ENCODE measurements at regions not wholly inside any gene's neighbourhood (a gene's known extent, or its start where the extent isn't known, plus 50 kb on each side); places are given as distances from the start of the nearest gene placed in this dataset.
"Not testable (repeated sequence)": the region's sequence is repeated elsewhere in the genome, so short reads cannot be mapped to it uniquely, and the experiment has no call there.

DNA sequence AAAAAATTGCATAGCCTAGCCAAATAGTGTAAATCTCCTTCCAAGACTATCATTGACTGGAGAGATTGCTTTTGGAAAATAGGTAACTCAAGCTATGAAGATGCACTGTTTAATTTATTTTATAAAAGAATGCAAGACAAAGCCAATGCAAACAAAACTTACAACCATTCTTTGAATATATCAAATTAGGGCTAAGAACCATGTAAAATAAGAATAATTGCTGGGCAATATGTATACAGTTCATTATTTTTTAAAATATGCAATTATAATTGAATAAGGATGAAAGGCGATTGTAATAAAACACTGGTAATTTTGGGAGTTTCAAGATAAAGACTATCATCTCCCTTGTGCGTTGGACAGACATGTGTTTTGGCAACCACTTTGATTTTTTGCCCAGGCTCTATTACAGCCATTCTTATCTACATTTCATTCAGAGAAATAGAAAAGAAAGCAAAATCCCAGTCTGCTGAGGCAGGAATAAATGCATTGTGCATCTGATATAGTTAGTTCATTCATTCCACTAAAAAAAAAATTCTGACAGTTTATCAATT lies 242.3 kb upstream of the ROBO1 start:
- no peak for DNase-seq

DNA sequence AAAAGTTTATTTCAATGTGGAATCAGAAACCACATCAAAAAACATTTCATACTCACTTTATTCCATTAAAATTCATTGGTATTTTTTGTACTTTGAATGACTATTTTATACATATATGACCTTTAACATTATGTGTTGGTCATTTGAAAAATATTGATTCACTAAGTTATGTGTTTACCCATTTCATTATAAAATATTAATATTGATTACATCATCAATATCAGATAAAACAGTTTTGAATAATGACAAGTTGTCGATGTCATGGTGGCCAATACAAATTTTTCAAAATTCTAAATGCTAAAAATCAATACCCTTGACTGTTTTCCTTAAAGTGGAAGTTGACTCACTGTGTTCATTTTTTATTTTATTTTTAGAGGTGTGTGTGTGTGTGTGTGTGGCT lies 239.7 kb upstream of the ROBO1 start:
- DNase-seq = no peak

DNA sequence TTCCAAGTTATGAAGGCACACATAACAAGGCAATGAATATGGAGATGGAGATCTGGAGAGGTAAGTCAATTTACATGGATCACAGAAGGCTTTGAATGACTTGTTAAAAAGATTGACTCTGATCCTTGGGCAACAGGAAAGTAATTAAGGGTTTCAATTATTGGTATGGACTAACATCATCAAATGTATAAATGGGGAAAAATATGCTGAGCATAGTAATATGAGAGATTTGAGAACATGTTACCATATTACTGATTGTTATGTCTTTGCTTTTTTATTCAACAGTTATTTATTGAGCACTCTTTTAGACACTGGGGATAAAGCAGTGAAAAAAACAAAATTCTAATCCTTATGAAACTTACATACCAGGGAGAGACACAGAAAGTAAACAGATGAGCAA lies 238.5 kb upstream of the ROBO1 start:
- DNase-seq = no peak

DNA sequence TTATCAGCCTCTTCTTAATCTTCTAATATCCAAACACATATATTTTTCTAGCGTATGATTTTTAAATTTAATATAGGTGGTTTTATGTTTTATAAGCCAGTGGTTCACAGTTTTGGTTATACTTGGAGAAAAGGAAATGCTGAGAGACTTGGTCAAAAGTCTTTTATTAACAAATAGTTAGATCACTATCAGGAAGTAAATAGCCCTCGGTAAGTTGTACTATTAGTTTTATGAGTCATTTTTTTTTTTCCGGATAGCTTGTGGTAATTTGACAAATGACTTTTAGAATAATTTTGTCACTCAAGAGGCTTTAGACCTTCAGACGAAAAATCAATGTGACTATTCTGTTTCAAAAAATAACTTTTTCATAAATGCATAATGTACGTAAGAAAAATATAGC lies 232.2 kb upstream of the ROBO1 start:
- DNase-seq = no peak

DNA sequence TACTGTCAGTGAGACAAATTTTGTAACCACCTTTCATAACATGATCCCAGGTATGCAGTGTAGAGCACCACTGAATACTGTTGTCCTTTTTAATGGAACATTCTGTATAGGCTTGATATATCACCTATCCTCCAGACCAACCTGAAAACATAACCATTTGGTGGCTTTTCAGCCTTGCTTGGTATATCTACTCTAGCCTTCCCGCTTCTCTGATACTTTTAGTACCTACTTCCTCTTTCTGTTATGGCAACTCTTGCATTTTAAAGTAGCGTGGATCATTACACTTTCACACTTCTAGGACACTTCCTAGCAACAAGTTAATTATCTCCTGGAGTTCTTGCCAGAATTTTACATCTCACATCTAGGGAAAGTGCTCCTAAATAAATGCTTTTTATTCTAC lies 226.6 kb upstream of the ROBO1 start:
- DNase-seq = no peak

DNA sequence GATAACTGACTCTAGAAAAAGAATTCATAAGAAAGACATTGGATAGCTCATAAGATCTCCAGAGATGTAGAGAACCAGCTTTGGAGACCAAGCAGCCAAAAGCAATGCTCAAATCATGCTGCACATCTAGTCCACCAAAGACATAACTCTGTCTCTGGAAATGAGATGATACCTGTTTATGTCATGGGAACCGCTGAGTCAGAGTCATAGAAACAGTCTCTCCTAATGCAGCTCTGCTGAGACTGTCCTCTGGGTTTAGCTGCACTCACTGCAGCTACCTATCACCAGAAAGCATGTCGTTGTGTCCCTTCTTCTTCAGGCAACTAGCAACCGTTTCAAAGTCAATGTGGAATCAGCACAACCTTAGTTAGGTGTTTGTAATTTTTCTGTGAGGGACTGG lies 218.5 kb upstream of the ROBO1 start:
- no peak for DNase-seq

DNA sequence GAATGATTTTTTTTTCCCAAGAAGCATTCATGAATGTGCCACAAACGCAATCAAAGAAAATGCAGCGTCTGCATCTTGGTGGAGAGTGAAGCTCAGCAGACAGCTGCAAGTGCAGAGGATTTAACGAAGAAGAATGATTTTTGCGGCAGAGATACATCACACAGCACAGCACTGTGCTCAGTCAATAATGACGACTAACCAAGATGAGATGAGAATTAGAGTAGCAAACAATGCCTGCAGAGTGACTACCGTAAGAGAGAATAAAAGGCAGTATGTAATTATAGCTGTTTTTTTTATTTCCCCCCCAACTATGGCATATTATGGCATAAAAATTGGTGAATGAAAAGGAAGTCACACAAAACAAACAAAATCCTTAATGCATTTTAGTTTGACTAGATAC lies 218.0 kb upstream of the ROBO1 start:
- no peak for DNase-seq

DNA sequence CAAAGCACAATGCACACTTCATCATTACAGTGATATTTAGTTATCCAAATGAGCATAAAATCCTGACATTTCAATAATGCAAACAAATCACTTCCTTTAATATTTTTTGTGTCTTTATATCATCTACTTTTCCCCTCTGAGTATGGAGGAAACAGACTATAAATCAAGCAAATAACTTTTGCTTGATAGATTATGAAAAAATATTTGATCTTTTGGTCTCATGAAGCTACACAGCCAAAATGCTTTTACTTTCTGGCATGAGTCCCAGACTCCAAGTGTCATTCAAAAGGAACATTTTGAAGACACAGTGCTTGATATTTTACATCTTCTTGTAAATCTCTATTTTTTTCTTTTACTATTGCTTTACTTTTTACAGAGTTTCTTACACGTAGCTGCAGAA lies 215.3 kb upstream of the ROBO1 start:
- DNase-seq = no peak

DNA sequence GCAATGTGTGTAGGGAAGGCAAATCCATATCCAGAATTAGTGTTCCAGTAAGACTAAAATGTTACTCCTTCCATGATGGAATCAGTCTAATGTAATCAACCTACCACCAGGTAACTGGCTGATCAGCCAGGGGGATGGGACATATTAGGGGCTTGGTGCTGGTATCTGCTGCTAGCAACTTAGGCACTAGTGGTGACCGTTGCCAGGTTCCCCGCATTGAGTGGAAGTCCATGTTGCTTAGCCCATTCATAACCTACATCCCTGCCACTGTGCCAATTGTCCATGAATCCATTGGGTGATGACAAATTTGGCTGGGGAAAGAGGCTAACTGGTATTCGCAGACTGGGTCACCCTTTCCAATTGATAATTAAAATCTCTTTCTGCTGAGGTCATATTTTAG lies 212.2 kb upstream of the ROBO1 start:
- no peak for DNase-seq

DNA sequence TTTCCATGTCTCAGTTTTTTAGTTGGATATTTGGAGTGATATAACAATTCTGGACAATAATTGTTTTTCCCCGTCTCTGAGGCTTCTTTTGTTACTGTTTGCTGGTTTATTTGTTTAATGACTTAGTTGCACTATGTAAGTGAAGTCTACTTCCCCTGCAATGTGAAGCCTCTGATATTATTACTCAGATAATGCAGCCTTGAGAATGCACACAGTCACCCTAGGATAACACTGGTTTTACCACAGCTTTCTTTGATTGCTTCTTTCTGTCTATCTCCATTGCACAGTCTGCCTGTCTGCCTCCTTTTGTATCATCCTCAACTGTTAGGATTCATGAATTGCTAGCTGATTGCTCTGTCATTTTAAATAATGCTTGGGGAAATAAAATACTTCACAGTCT lies 208.7 kb upstream of the ROBO1 start:
- DNase-seq = no peak

DNA sequence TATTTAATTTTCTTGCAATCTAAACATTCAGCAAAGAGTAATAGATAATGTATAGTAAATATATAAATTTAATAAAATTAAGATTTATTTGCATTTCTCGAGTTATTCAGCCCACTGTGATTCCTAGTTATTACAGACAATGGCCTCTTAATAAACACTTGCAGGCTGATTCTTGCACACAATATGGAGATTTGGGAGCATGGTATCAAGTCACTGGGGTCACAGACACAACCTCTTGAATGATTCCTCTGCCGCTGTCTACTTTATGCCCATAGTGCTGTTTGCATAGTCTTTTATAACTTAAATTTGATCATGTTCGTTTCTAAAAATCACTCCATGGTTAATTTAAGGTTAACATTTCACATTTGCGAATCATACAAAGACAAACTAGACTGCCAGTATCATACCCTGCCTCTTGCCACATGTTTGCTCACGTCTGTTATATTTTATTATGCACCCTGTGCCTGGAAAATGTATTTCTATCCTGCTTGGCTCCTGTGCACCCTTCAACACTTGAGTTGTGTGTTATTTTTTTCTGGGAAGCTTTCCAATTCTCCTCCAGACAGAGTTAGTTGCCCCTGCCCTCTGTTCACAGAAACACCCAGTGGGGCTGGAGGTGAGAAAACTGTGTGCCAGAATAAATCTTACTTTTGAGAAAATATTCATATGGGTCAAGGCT lies 206.3 kb upstream of the ROBO1 start:
- DNase-seq = no peak

DNA sequence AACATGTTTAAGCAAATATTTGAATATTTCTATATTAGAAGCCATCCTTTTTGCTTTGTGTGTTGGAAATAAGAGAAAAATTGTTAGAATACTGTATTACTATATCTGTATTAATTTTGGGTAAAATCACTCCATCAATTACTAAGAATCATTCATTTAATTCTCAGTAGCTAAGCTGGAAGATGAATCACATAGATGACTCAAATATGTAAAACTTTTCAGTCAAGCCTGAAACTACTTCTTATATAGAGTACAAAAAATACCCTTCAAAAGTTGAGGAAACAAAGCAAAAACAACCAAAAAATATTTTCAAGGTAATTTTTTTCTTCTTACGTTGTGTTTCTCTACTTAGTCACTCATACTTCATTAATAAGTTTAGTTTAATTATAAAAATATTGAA lies 205.7 kb upstream of the ROBO1 start:
- DNase-seq = no peak

DNA sequence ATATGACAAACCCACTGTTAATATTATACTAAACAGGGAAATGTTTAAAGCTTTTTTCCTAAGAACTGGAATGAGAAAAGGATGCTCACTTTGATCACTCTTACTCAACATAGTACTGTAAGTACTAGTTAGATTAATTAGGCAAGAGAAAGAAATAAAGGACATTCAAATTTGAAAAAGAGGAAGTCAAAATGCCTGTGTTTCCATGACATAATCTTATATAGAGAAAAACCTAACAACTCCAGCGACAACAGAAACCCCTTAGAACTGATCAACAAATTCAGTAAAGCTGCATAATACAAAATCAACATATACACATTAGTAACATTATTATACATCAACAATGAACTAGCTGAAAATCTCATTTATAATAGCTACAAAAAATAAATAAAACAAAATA lies 200.6 kb upstream of the ROBO1 start:
- DNase-seq = no peak

DNA sequence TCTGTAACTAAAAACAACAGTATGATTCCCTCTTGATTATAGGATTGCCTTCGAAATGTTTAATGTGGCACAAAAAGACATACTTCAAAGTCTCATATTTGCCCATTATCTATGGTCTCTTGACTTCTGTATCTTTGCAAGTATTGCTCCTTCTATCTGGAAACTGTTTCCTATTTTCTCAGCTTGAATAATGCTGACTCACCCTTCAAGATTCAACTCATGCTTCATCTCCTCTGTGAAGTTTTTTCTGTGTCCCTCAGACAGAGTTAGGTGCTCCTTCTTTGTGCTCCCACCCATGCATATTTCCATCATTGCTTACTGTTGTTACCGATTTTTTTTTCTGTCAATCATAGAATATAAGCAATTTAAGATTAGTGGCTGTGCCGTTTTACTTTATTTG lies 192.8 kb upstream of the ROBO1 start:
- no peak for DNase-seq

DNA sequence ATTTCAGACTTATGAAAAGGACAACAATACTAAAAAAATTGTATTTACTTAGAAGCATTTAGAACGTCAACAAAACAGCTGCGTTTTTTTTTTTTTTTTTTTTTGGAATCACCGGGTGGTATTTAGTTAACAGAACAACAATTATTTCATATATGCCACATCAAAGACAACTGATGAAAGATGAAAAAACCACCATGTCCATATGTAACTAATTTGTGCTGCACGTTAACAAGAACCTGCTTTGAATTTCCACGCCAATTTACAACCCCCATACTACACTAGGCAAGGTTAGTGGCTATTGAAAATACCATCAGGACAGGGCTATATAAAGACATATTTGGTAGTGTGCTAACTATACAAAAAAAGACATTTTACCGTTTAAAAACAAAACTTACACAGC lies 189.3 kb upstream of the ROBO1 start:
- no peak for DNase-seq

DNA sequence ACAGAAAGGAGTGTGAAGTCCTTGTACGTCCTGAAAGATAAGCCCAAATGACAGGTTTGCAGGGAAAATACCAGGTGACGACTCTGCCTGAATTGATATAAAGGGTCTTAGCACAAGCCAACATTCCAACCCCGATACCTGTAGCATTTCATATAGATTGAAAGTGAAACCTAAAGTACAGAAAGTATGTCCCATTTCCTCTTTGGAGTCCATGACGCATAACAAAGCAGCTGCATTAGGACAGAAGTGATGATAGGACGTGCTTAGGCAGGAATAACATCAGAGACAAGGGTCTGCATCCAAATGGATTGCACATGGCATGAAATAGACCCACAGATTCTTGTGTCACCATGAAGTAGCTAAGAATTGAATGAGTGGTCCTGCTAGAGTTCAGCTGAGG lies 187.0 kb upstream of the ROBO1 start:
- DNase-seq = no peak

DNA sequence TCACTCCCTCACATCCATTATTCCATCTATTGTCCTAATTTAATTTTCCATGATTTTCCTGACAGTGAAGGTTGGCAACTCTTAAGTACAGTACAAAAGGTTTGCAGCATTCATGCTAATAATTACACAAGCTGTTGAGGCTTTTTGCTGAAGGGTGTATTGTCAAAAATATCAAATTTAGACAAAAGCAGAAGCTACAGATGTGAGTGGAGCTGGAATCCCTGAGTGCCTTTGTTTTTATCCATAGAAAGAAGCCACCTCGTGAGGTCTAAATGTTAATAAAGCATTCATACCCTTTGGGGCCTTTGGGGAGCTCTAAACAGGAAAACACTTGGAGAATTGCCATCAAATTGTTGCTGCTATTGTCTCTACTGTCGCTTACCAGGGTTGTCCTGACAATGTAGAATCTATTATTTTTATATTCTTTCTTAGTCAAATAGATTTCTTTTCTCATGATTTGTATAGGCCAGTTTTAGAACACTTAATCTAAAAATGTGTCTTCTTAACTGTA lies 185.8 kb upstream of the ROBO1 start:
- no peak for DNase-seq

DNA sequence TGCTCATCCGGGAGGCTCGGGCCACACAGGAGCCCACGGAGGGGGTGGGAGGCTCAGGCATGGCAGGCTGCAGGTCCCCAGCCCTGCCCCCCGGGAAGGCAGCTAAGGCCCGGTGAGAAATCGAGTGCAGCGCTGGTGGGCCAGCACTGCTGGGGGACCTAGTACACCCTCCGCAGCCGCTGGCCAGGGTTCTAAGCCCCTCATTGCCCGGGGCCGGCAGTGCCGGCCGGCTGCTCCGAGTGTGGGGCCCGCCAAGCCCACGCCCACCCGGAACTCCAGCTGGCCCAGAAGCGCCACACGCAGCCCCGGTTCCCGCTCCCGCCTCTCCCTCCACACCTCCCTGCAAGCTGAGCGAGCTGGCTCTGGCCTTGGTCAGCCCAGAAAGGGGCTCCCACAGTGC lies 183.6 kb upstream of the ROBO1 start:
- not testable (repeated sequence) for DNase-seq

DNA sequence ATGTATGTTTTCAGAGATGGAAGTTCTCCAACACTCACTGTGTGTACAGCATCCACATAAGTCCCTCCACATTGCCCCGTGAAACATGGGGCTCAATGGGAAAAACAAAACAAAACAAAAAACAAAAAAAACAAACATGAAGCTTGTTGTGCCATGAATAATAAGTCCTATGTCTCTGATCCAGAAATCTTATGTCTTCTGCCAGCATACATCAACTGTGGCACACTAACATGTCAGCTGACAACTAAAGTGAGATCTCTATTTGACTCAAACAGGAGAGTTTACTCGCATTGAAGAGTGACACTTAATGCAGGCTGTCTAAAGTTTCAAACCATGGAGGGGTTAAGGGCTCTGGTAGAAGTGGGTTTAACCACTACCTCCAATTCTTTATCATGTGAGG lies 180.2 kb upstream of the ROBO1 start:
- no peak for DNase-seq

DNA sequence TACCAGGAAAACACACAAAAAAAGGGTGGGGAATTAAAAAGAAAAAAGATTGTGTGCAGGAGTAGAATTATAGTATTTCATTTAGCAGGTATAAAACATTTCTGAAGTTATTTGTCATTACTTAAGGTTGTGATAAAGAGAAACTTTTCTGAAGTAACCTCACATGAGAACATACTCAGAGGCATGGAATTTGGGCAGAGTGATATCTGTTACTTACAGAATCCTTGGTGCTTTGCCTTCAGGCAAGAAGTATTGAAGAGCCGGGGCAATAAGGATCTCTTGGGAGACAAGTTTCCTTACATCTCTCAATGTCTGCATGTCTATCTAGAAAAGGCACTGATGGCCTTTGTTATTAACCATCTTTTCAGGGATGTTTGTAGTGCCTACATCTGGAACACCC lies 179.7 kb upstream of the ROBO1 start:
- no peak for DNase-seq

DNA sequence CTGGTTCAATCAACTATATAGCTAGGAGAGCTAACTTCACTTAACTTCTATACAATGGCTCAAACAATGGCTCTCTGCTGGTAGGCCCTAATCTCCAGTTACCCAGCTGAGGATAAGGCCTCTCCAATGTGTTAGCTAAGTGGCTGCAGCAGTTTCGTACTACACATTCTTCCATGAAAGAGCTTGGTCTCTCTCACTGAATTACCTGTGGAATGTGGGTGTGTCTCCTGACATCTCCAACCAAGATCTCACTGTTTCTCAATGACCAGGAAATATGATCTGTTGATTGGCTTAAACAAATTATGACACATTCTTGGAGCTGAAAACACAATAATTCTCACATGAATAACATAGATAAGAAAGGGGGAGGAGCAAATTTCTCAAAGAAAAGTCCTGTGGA lies 169.8 kb upstream of the ROBO1 start:
- DNase-seq = no peak

DNA sequence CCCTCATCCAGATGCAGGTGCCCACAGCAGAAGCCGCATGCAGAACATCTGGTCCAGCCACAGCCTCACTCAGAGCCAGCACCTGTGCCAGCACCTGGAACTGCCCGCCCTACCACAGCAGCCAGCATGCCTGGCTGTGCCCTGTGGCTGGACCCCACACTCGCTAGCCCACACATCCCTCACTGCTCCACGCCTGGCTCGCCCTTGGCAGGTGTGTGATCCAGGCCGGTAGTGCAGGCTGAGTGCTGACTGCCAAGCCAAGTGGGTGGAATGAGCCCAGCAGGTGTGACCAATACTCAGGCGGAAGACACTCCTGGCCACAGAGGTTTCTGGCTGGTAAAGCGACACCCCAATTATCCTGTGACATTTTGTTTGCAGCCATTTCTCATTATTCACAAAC lies 162.4 kb upstream of the ROBO1 start:
- no peak for DNase-seq

DNA sequence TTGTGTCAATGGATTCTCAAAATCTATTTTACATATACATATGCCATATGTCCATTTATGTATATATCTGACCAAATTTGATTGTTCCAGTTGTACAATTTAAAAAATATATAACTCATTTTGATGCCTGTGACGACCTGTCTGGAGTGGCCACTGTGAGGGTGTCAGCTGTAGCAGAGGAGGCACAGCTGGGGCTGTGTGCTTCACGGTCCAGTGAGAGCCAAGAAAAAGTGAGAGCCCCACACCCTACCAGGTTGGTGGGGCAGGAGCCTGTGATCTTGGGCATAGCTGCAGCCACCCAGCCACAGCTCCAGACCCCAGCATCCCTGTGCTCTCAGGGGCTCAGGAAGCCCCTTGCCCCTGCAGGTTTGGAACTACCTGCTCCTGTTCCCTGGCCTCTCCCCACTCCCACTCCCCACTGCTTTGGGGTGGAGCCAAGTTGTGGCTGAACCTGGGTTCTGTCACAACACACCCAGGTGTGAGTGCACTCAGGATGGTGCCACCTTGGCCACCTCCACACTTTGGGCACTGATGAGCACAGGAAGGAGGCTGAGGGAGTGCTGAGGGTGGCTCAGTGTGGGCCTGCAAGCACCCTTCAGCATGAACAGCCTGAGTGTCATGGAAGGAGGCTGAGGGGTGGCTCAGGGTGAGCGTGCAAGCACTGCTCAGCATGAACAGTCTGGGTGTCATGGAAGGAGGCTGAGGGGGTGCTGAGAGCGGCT lies 161.1 kb upstream of the ROBO1 start:
- DNase-seq = no peak

DNA sequence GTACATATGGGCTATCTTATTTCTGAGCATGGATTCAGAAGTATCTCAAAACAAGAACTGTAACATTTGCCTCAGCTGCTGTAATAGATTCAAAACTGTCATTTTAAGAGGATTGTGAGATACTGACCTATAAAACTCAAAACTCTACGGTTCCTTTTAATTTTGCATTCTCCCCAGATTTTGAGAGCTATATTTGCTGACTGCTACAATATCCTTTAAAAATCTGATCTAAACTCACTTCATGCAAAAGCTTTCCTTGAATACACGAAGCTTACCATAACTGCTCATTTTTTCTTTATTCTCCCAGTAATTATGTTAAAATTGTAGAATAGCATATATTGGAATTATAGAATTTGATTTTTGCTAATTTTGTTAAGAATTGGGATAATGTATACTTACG lies 158.7 kb upstream of the ROBO1 start:
- no peak for DNase-seq

DNA sequence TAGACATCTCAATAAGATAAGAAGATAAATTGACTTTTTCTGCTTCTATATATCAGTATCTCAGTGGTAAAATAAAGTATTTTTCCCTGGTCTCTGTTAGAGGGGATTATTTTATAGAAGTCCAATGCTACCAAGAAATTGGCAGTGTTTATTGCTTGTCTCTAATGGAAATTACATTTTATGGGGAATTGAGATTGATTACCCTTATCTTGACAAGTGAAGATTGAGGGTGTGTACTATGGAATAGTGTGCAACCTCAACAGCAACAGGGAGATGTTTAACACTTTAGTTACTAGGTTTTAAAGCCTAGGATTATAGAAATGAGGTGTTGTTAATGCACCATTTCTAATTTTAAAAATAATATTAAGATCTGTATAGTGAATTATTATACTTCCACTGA lies 154.8 kb upstream of the ROBO1 start:
- no peak for DNase-seq

All from DMS79 treated with DMSO at 0.1 percent for 48 hours (cell line).